ENCODE measurements at regions not wholly inside any gene's neighbourhood (a gene's known extent, or its start where the extent isn't known, plus 50 kb on each side); places are given as distances from the start of the nearest gene placed in this dataset.

- no peak for DNase-seq
- Mint-ChIP-seq H3K36me3 (no peaks in the 10 kb centered on the region), H3K9me3 (peaks cover 2 to 5% of the 10 kb centered on the region in 2 donors), H3K4me1 (no peaks in the 10 kb centered on the region), H3K4me3 (no peak overlapping the region), H3K27ac (no peak overlapping the region), H3K27me3 (ENCODE audit: low read depth in 2 of 2) (no peaks in the 10 kb centered on the region)
- WGBS (ENCODE audit: insufficient coverage), result no CpG with 5 or more reads among the region's 1 CpG
- intact Hi-C loops (cut with micrococcal nuclease), result no loop called here
- Histone ChIP-seq H3K27ac (ENCODE audit: low read length) (no peak overlapping the region), H3K27me3 (ENCODE audit: control insufficient read depth, insufficient read depth, low read length) (no peaks in the 10 kb centered on the region), H3K4me3 (ENCODE audit: low read length) (no peak overlapping the region), H3K4me1 (ENCODE audit: control insufficient read depth, insufficient read depth, low read length) (no peaks in the 10 kb centered on the region), H3K9me3 (ENCODE audit: control insufficient read depth, insufficient read depth, low read length) (no peaks in the 10 kb centered on the region), H3K36me3 (ENCODE audit: control insufficient read depth, insufficient read depth, low read length) (no peaks in the 10 kb centered on the region)
- no peak for TF ChIP-seq CTCF (IDR thresholded peaks at IDR 0.05)
- ATAC-seq, result no peak
Observed at GRCh38 chr14:54137614-54137961, 181.0 kb upstream of the BMP4 start.

GRCh38 chr14:54138024-54138353 lies 181.4 kb upstream of the BMP4 start:
- intact Hi-C loops (cut with micrococcal nuclease), result no loop called here
- H3K4me3 ChIP-seq (ENCODE audit: low read length), result no peak overlapping the region
- ATAC-seq (no peak), DNase-seq (no peak)
- H3K9me3 Mint-ChIP-seq, result peaks cover 2 to 5% of the 10 kb centered on the region in 2 donors
- H3K4me3 Mint-ChIP-seq, result no peak overlapping the region
- H3K4me1 ChIP-seq (ENCODE audit: control insufficient read depth, insufficient read depth, low read length), result no peaks in the 10 kb centered on the region
- H3K36me3 Mint-ChIP-seq, result no peaks in the 10 kb centered on the region
- no peak overlapping the region for H3K27ac Mint-ChIP-seq
- H3K36me3 ChIP-seq (ENCODE audit: control insufficient read depth, insufficient read depth, low read length), result no peaks in the 10 kb centered on the region
- H3K4me1 Mint-ChIP-seq, result no peaks in the 10 kb centered on the region
- no peaks in the 10 kb centered on the region for H3K9me3 ChIP-seq (ENCODE audit: control insufficient read depth, insufficient read depth, low read length)
- WGBS (ENCODE audit: insufficient coverage), result 78% methylated on average over 1 of the region's 1 CpG
- no peaks in the 10 kb centered on the region for H3K27me3 ChIP-seq (ENCODE audit: control insufficient read depth, insufficient read depth, low read length)
- H3K27ac ChIP-seq (ENCODE audit: low read length), result no peak overlapping the region
- no peak for TF ChIP-seq CTCF (IDR thresholded peaks at IDR 0.05)
- no peaks in the 10 kb centered on the region for H3K27me3 Mint-ChIP-seq (ENCODE audit: low read depth in 2 of 2)

GRCh38 chr14:54138354-54139038 lies 181.9 kb upstream of the BMP4 start:
- peaks cover 0 to 3% of the 10 kb centered on the region in 2 donors for H3K27me3 Mint-ChIP-seq (ENCODE audit: low read depth in 2 of 2)
- peaks cover 5% of the 10 kb centered on the region in 2 donors for H3K9me3 Mint-ChIP-seq
- WGBS (ENCODE audit: insufficient coverage), result 71% methylated on average over 2 of the region's 2 CpGs
- H3K4me1 Mint-ChIP-seq, result no peaks in the 10 kb centered on the region
- intact Hi-C loops (cut with micrococcal nuclease), result no loop called here
- Histone ChIP-seq H3K4me1 (ENCODE audit: control insufficient read depth, insufficient read depth, low read length) (no peaks in the 10 kb centered on the region), H3K4me3 (ENCODE audit: low read length) (no peak overlapping the region), H3K27ac (ENCODE audit: low read length) (no peak overlapping the region), H3K27me3 (ENCODE audit: control insufficient read depth, insufficient read depth, low read length) (no peaks in the 10 kb centered on the region), H3K9me3 (ENCODE audit: control insufficient read depth, insufficient read depth, low read length) (no peaks in the 10 kb centered on the region), H3K36me3 (ENCODE audit: control insufficient read depth, insufficient read depth, low read length) (no peaks in the 10 kb centered on the region)
- no peak for TF ChIP-seq CTCF (IDR thresholded peaks at IDR 0.05)
- H3K36me3 Mint-ChIP-seq, result no peaks in the 10 kb centered on the region
- DNase-seq, result no peak
- H3K27ac Mint-ChIP-seq, result no peak overlapping the region
- no peak overlapping the region for H3K4me3 Mint-ChIP-seq
- no peak for ATAC-seq

GRCh38 chr14:54140551-54140950 lies 183.9 kb upstream of the BMP4 start:
- no peaks in the 10 kb centered on the region for H3K9me3 ChIP-seq (ENCODE audit: control insufficient read depth, insufficient read depth, low read length)
- H3K4me1 ChIP-seq (ENCODE audit: control insufficient read depth, insufficient read depth, low read length), result no peaks in the 10 kb centered on the region
- H3K27me3 Mint-ChIP-seq (ENCODE audit: low read depth in 2 of 2), result peaks cover 0 to 3% of the 10 kb centered on the region in 2 donors
- no peaks in the 10 kb centered on the region for H3K27me3 ChIP-seq (ENCODE audit: control insufficient read depth, insufficient read depth, low read length)
- no peak for TF ChIP-seq CTCF (IDR thresholded peaks at IDR 0.05)
- no peak overlapping the region for H3K27ac Mint-ChIP-seq
- intact Hi-C loops (cut with micrococcal nuclease), result no loop called here
- no peaks in the 10 kb centered on the region for H3K36me3 Mint-ChIP-seq
- WGBS (ENCODE audit: insufficient coverage), result no CpG with 5 or more reads among the region's 1 CpG
- no peak overlapping the region for H3K4me3 ChIP-seq (ENCODE audit: low read length)
- no peak overlapping the region for H3K27ac ChIP-seq (ENCODE audit: low read length)
- no peaks in the 10 kb centered on the region for H3K36me3 ChIP-seq (ENCODE audit: control insufficient read depth, insufficient read depth, low read length)
- H3K4me3 Mint-ChIP-seq, result no peak overlapping the region
- peaks cover 3 to 5% of the 10 kb centered on the region in 2 donors for H3K9me3 Mint-ChIP-seq
- DNase-seq, result no peak
- H3K4me1 Mint-ChIP-seq, result no peaks in the 10 kb centered on the region
- ATAC-seq, result no peak
